ENCODE measurements at regions not wholly inside any gene's neighbourhood (a gene's known extent, or its start where the extent isn't known, plus 50 kb on each side); places are given as distances from the start of the nearest gene placed in this dataset.

DNA sequence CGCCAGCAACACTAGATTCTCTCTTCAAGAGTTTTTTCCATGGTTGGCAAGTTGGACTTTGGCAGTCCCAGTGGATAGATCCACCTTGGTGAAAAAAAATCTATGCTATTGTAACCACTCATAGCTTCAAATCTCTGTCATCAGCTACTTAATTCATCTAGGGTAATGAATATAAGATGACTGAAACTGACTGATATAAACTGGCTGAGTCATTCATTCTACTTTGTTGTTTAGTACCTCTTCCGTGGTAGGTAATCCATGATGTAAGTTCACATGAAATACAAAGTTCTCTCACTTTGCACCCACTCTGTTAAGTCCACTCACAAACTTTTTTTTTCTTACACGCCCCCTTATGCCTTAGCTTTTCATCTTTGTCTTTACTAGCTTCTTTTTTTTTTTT, 1381.5 kb downstream of the SLITRK5 start:
- Mint-ChIP-seq H3K27ac (ENCODE audit: unreplicated experiment) (no peak overlapping the region), H3K4me1 (ENCODE audit: low read depth, unreplicated experiment) (no peaks in the 10 kb centered on the region), H3K27me3 (ENCODE audit: unreplicated experiment) (no peaks in the 10 kb centered on the region), H3K36me3 (ENCODE audit: unreplicated experiment) (no peaks in the 10 kb centered on the region), H3K4me3 (ENCODE audit: unreplicated experiment) (no peak overlapping the region), H3K9me3 (ENCODE audit: unreplicated experiment) (peaks cover 3% of the 10 kb centered on the region)
- TF ChIP-seq, protein P1, sequence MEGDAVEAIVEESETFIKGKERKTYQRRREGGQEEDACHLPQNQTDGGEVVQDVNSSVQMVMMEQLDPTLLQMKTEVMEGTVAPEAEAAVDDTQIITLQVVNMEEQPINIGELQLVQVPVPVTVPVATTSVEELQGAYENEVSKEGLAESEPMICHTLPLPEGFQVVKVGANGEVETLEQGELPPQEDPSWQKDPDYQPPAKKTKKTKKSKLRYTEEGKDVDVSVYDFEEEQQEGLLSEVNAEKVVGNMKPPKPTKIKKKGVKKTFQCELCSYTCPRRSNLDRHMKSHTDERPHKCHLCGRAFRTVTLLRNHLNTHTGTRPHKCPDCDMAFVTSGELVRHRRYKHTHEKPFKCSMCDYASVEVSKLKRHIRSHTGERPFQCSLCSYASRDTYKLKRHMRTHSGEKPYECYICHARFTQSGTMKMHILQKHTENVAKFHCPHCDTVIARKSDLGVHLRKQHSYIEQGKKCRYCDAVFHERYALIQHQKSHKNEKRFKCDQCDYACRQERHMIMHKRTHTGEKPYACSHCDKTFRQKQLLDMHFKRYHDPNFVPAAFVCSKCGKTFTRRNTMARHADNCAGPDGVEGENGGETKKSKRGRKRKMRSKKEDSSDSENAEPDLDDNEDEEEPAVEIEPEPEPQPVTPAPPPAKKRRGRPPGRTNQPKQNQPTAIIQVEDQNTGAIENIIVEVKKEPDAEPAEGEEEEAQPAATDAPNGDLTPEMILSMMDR (IDR thresholded peaks at IDR 0.05; ENCODE audit: partially characterized antibody, unreplicated experiment): no peak
- no peak for DNase-seq

DNA sequence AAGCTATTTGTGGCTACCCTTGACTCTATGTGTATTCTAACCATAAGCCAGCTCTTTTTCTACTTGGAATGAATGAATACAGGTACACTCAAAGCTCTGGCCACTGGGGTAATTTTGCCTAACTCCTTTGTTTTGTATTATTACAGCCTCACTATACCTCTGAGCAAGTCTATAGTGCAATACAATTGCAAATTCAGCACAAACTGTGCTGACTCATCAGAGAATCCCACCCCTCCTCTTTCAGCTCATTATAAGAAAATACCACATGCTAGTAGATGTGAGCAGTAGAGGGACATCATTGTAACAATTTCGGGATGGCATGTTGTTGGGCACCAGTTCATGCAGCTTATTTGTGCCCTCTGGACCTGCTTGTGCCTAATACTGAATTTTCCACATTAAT, 1382.2 kb downstream of the SLITRK5 start:
- no peak overlapping the region for H3K4me3 Mint-ChIP-seq (ENCODE audit: unreplicated experiment)

DNA sequence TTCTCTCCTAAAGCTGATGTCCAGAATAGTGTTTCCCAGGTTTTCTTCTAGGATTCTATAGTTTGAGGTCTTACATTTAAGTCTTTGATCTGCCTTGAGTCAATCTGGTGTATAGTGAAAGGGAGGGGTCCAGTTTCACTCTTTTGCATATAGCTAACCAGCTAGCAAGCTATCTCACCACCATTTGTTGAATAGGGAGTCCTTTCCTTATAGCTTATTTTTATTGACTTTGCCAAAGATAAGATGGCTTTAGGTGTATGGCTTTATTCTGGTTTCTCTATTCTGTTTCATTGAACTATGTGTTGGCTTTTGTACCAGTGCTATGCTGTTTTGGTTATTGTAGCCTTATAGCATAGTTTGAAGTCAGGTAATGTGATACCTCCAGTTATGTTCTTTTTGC, 1386.1 kb downstream of the SLITRK5 start:
- no peak overlapping the region for H3K4me3 Mint-ChIP-seq (ENCODE audit: unreplicated experiment)
- no peak overlapping the region for H3K27ac Mint-ChIP-seq (ENCODE audit: unreplicated experiment)
- DNase-seq: no peak
- no peaks in the 10 kb centered on the region for H3K36me3 Mint-ChIP-seq (ENCODE audit: unreplicated experiment)
- TF ChIP-seq, protein P1 (IDR thresholded peaks at IDR 0.05; ENCODE audit: partially characterized antibody, unreplicated experiment): no peak
- H3K9me3 Mint-ChIP-seq (ENCODE audit: unreplicated experiment): peaks cover 2% of the 10 kb centered on the region
- H3K27me3 Mint-ChIP-seq (ENCODE audit: unreplicated experiment): no peaks in the 10 kb centered on the region
- no peaks in the 10 kb centered on the region for H3K4me1 Mint-ChIP-seq (ENCODE audit: low read depth, unreplicated experiment)

More for the DNA sequence above, 1382.2 kb downstream of the SLITRK5 start:
- TF ChIP-seq, protein P1 (IDR thresholded peaks at IDR 0.05; ENCODE audit: partially characterized antibody, unreplicated experiment): no peak
- Mint-ChIP-seq H3K9me3 (ENCODE audit: unreplicated experiment) (peaks cover 3% of the 10 kb centered on the region), H3K27ac (ENCODE audit: unreplicated experiment) (no peak overlapping the region), H3K36me3 (ENCODE audit: unreplicated experiment) (no peaks in the 10 kb centered on the region), H3K27me3 (ENCODE audit: unreplicated experiment) (no peaks in the 10 kb centered on the region), H3K4me1 (ENCODE audit: low read depth, unreplicated experiment) (no peaks in the 10 kb centered on the region)
- DNase-seq: no peak

DNA sequence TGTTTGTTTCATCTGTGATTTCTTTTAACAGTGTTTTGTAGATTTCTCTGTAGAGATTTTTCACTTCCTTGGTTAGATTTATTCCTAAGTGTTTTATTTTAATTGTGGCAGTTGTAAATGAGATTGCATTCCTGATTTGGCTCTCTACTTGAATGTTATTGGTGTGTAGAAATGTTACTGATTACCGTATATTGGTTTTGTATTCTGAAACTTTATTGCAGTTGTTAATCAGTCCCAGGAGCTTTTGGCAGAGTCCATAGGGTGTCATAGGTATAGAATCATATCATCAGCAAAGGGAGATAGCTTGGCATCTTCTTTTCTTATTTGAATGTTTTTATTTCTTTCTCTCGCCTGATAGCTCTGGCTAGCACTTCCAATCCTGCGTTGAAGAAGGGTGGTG, 1386.7 kb downstream of the SLITRK5 start:
- Mint-ChIP-seq H3K27ac (ENCODE audit: unreplicated experiment) (no peak overlapping the region), H3K36me3 (ENCODE audit: unreplicated experiment) (no peaks in the 10 kb centered on the region), H3K4me3 (ENCODE audit: unreplicated experiment) (no peak overlapping the region), H3K27me3 (ENCODE audit: unreplicated experiment) (no peaks in the 10 kb centered on the region), H3K9me3 (ENCODE audit: unreplicated experiment) (peaks cover under 1% of the 10 kb centered on the region), H3K4me1 (ENCODE audit: low read depth, unreplicated experiment) (no peaks in the 10 kb centered on the region)
- DNase-seq: no peak
- TF ChIP-seq, protein P1 (IDR thresholded peaks at IDR 0.05; ENCODE audit: partially characterized antibody, unreplicated experiment): no peak

DNA sequence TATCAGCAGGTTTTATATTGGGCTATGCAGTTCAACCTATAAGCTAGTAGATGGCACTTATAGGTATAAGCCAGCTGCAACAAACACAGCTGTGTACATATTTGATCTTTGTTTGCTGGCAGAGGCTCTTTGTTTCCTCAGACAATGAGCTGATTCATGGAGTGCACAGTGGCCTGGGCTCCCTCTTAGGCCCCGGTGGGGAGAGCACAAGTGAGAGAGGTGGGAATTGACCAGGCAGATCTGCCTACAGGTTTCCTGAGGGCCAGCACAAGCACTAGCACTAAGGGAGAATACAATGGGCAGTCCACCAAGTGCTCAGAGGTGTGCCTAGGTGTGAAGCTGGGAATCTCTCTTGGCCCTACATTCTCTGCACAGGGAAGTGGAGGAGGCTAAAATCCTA, 1390.7 kb downstream of the SLITRK5 start:
- Mint-ChIP-seq H3K27me3 (ENCODE audit: unreplicated experiment) (no peaks in the 10 kb centered on the region), H3K27ac (ENCODE audit: unreplicated experiment) (no peak overlapping the region), H3K4me1 (ENCODE audit: low read depth, unreplicated experiment) (no peaks in the 10 kb centered on the region), H3K4me3 (ENCODE audit: unreplicated experiment) (no peak overlapping the region), H3K36me3 (ENCODE audit: unreplicated experiment) (no peaks in the 10 kb centered on the region), H3K9me3 (ENCODE audit: unreplicated experiment) (no peaks in the 10 kb centered on the region)
- no peak for DNase-seq
- TF ChIP-seq, protein P1 (IDR thresholded peaks at IDR 0.05; ENCODE audit: partially characterized antibody, unreplicated experiment): no peak
